ENCODE measurements at regions not wholly inside any gene's neighbourhood (a gene's known extent, or its start where the extent isn't known, plus 50 kb on each side); places are given as distances from the start of the nearest gene placed in this dataset.

GRCh38 chrX:110511238-110511637, 152.6 kb downstream of the RTL9 start:
- H3K36me3 ChIP-seq, result no peaks in the 10 kb centered on the region
- DNase-seq (no peak), ATAC-seq (no peak)
- intact Hi-C loops (cut with DNase I; ENCODE audit: low total_unique reads) (no loop called here), in situ Hi-C loops (cut with MboI; ENCODE audit: low sequenced_read_pairs in 4 of 4) (no loop called here)
- H3K27me3 ChIP-seq, result no peaks in the 10 kb centered on the region
- H3K27ac ChIP-seq, result no peak overlapping the region
- no peak for TF ChIP-seq POLR2A (IDR thresholded peaks at IDR 0.05)
- no peak for TF ChIP-seq CTCF (IDR thresholded peaks at IDR 0.05 in 4 of 5, conservative IDR thresholded peaks at IDR 0.05 in 1 of 5)
- no peak overlapping the region for H3K4me3 ChIP-seq
- H3K9me3 ChIP-seq, result no peaks in the 10 kb centered on the region
- no peaks in the 10 kb centered on the region for H3K4me1 ChIP-seq

DNA sequence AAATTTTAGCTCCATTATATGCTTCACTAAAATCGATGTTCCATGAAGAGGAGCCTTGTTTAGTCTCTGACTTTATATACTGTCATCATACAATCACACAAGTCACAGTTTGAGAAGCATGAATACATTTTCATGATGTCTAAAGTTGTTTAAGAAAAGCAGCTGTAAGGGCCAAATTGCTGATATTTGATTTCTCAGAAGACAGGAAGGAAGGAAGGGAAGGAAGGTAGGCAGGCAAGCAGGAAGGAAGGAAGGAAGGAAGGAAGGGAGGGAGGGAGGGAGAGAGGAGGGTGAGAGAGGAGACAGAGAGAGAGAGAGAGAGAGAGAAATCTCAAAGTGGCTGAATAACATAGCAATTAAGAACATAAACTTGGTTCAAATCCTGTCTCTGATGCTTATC, 153.7 kb downstream of the RTL9 start:
- TF ChIP-seq POLR2A (IDR thresholded peaks at IDR 0.05) (no peak), CTCF (IDR thresholded peaks at IDR 0.05 in 4 of 5, conservative IDR thresholded peaks at IDR 0.05 in 1 of 5) (no peak)
- DNase-seq (no peak), ATAC-seq (no peak)
- no peaks in the 10 kb centered on the region for H3K9me3 ChIP-seq
- H3K36me3 ChIP-seq, result no peaks in the 10 kb centered on the region
- in situ Hi-C loops (cut with MboI; ENCODE audit: low sequenced_read_pairs in 4 of 4) (no loop called here), intact Hi-C loops (cut with DNase I; ENCODE audit: low total_unique reads) (no loop called here)
- no peaks in the 10 kb centered on the region for H3K27me3 ChIP-seq
- H3K4me1 ChIP-seq, result no peaks in the 10 kb centered on the region
- no peak overlapping the region for H3K4me3 ChIP-seq
- H3K27ac ChIP-seq, result no peak overlapping the region

DNA sequence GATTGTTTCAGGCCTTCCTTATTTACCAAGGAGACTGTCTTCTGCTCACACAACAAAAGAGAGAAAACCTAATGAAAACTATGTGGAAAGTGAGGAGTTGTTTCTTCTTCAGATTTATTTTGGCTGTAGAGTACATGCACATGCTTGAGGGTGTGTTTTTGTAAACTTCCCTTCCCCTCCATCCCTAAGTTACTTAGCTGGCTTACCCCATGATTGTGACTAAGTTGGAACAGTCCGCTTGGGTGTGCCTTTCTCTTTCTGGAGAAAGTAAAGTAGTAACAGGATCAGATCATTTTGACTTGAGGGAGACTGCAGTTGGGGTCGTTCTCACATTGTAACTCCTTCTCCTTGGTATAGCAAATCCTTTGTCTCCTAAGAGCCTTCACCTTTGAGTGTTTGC, 155.9 kb downstream of the RTL9 start:
- DNase-seq (no peak), ATAC-seq (no peak)
- Histone ChIP-seq H3K4me3 (no peak overlapping the region), H3K36me3 (no peaks in the 10 kb centered on the region), H3K4me1 (no peaks in the 10 kb centered on the region), H3K27ac (no peak overlapping the region), H3K27me3 (no peaks in the 10 kb centered on the region), H3K9me3 (no peaks in the 10 kb centered on the region)
- intact Hi-C loops (cut with DNase I; ENCODE audit: low total_unique reads) (no loop called here), in situ Hi-C loops (cut with MboI; ENCODE audit: low sequenced_read_pairs in 4 of 4) (no loop called here)
- TF ChIP-seq CTCF (IDR thresholded peaks at IDR 0.05 in 4 of 5, conservative IDR thresholded peaks at IDR 0.05 in 1 of 5) (no peak), POLR2A (IDR thresholded peaks at IDR 0.05) (no peak)

DNA sequence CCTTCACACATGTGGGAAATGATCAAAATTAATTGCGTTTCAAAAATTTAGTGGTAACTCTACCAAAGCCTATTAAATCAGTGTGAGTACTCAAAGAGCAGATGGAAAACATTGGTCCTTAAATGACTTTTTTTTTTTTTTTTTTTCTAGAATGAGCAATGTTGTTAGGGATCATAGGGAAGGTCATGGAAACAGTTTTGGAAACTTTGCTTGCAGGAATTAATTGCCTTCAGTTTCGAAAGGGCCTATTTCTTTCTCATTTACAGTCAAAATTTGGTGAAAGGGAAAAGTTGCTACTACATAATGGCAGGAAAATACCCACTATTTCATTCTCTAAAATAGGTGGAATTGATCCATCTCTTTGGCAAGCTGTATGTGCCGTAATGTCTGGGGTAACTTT, 160.9 kb downstream of the RTL9 start:
- H3K27ac ChIP-seq, result no peak overlapping the region

More for the DNA sequence above, 160.9 kb downstream of the RTL9 start:
- DNase-seq (no peak), ATAC-seq (no peak)
- intact Hi-C loops (cut with DNase I; ENCODE audit: low total_unique reads) (no loop called here), in situ Hi-C loops (cut with MboI; ENCODE audit: low sequenced_read_pairs in 4 of 4) (no loop called here)
- H3K4me3 ChIP-seq, result no peak overlapping the region
- no peaks in the 10 kb centered on the region for H3K4me1 ChIP-seq
- TF ChIP-seq POLR2A (IDR thresholded peaks at IDR 0.05) (no peak), CTCF (IDR thresholded peaks at IDR 0.05 in 4 of 5, conservative IDR thresholded peaks at IDR 0.05 in 1 of 5) (no peak)
- H3K9me3 ChIP-seq, result no peaks in the 10 kb centered on the region
- H3K36me3 ChIP-seq, result no peaks in the 10 kb centered on the region
- H3K27me3 ChIP-seq, result no peaks in the 10 kb centered on the region
